Ammon's horn (tissue), 1 donor: ENCODE measurements at regions not wholly inside any gene's neighbourhood (a gene's known extent, or its start where the extent isn't known, plus 50 kb on each side); places are given as distances from the start of the nearest gene placed in this dataset.

Experiments used
- DNase-seq: peaks from one replicate; pipeline ENCODE4 v3.0.0-alpha.2; 2016; ENCODE audit warnings: low spot score

DNA sequence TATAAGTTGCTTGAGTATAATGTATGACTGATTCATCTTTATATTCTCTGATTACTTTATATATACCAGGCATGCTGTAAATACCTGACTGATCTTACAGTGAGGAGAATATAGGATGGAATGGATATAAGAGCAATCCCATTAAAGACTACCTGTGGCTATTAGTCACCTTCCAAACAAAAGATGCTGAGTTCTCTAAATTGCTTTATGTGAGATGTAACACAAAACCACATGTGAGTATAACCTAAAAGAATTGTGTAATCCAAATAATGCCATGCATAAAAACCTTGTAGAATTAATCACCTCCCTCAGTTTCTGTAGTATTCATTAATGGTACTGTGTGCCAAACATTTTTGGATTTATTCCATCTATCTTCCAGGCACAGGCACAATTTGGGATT lies 134.6 kb upstream of the LRRC7 start:
- no peak for DNase-seq

DNA sequence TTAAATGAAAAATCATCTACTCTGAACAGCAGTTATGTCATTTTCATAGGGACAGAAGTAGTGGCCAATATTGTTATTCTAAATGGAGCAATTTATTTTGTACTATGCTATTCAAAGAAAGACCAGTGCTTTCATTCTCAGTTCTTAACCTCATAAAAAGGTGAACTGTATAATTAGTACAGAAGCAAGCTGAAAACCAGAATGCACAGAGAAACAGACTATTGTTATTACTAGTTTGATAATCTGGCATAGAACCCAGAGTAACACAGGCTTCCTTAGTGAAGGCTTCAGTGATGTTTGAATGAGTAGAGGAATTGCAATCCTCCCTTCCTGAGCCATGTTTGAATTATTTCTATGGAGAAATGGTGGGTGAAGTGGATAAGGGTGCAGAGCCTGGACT lies 131.6 kb upstream of the LRRC7 start:
- DNase-seq: no peak

DNA sequence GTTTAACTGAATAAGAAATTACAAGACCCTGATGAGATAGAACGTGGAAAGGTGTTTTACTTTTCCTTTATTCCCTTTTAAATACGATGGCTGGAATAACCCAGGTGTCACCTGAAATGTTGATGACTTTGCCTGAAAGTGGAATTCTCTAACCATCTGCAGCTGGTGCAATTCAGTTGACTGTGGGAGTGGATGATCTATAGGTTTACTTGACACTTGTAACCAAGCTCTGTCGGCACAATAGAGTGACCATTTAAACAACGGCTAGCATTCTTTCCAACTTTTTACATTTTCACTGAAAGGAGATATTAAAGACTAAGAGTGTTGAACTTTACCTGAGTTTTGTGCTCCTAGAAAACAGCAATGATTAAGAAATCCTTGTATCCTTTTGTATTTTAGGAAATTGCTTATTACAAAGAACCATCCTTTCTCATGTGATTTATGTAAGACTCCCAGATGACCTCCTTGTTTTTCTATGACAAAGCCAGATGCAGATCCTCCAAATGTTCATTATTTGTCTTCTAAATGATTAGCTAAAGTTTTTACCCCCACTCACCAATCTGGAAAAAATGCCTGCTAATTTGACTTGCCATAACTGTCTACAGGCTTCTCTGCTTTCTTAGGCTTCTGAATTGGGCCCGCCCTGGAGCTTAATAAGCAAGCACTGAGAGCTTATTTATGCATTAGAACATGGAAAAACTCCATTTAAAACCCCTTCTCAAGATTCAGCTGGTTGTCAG lies 129.5 kb upstream of the LRRC7 start:
- DNase-seq: no peak

DNA sequence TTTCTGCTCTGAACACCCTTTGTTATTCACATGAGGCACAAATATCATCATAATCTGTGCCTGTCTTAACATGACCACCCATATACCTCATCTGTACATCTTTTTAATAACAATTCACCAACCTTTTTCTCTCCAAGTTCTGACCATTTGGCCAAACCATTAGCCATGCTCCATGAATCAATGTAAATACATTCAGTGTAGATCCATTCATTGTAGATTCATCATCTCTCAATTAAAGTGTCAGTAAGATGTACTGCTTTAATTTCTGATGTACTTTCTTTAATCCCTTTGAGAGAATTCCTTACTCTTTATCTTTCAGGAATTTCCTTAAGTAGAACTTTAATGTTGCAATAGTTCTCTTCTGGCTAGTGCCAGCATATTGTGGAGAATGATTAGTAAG lies 126.2 kb upstream of the LRRC7 start:
- no peak for DNase-seq

DNA sequence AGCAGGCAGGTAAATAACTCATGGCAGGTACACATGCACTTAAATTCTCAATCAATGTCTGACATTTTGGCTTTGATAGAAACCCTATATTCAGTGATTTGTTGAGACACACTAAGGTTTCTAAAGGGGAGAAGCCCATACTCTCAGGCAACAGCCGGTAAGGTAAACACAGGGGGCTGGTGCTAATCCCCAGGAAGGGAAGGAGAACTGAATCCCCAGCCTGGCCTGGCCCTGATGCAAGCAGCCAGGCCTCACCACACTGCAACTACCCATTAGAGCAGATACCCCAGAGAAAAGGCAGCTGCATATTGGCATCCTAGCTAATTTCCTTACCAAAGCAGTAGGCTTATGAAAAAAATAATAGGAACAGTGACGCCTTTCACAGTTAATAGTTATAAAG lies 116.5 kb upstream of the LRRC7 start:
- no peak for DNase-seq

DNA sequence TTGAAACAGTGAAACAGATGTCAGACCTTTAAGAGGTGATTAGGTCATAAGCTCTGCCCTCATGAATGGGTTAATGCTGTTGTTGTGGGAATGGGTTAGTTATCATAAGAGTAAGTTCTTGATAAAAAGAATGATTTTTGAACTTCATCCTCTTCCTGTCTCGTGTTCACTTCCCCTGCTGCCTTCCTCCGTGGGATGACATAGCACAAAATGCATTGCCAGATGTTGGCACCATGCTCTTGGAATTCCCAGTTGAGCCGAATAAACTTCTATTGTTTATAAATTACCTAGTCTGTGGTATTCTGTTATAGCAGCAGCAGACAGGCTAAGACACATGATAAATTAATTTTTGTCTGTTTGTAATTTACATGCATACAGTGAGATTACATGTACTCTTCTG lies 112.0 kb upstream of the LRRC7 start:
- DNase-seq: no peak

DNA sequence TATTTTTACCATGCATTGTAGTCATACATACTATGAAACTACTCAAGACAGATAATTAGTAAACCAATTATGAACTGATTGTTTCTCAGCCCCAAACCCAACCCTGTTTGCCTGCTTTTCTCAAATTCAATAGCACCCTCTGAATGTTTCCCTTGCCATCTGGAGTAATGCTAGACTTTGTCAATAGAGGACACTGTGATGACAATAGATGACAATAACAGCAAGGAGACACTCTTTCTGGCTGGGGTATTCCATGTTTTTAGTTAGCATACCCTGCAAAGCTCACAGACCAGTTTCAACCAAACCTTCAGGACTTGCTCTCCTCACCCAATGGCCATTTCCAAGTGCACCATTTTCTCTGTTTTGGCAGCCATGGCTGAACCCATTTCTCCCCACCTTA lies 108.5 kb upstream of the LRRC7 start:
- no peak for DNase-seq

DNA sequence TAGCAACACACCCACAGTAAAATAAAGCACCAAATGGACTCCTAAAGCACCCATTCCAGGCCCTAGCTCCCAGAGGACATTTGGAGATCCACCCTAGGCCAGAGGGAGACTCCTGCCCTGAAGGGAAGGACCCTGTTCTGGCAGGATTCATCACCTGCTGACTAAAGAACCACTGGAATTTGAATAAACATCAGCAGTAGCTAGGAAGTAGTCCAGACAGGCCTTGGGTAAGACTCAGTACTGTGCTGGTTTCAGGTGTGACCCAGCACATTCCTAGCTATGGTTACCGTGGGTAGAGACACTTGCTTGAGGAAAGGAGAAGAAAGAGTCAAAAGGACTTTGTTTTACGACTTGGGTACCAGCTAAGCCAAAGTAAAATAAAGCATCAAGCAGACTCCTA lies 92.7 kb upstream of the LRRC7 start:
- DNase-seq: no peak

DNA sequence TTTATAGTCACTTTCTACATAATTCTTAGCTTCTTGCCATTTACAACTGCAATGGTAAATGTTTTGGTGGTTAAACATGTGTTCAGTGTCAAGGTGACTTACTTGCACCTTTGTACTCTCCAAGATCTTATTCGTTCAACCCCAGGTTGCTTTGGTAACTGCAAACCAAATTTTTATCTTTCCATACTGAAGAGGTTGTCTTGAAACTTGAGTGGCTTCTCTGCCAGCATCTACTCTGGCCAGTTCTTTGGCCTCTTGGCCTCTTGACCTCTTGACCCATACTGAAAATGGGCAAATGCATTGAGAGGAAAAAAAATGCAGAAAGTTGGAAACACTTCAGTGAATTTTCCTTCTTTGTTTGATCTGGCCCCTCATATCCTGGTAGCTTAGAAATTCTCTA lies 88.0 kb upstream of the LRRC7 start:
- DNase-seq: no peak

DNA sequence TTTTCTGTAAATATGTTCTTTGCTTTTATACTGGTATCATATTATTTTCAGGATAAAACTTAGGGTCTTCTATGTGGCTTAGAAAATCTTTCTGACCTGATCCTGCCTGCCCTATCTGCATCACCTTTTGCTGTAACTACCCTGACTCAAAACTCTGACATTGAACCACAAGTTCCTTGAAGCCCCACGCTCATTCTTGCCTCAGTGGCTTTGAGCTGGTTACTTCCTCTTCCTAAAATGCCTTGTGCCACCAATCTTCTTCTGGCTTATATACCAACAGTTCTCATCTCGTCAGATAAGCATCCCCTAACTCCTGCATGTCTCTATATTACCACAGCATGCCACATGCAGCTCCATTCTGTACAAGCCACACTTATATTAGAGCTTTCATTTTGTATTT lies 84.5 kb upstream of the LRRC7 start:
- DNase-seq: no peak

DNA sequence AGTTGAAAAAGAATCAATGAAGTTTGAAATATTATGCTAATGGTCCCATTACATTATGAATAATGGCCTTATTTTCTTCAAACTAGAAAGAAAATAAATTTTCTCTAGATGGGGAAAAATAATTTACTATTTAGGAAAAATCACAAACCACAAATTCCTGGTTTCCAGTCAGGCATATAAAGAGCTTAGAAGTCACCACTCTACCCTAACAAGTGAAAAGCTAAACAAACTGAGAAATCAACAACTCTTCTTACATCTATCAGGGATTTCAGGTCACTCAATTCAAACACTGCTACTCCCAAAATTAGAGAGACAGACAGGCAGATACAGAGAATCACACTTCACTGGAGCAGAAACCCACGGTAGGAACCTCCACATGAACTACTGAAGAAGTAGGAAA lies 82.1 kb upstream of the LRRC7 start:
- no peak for DNase-seq

DNA sequence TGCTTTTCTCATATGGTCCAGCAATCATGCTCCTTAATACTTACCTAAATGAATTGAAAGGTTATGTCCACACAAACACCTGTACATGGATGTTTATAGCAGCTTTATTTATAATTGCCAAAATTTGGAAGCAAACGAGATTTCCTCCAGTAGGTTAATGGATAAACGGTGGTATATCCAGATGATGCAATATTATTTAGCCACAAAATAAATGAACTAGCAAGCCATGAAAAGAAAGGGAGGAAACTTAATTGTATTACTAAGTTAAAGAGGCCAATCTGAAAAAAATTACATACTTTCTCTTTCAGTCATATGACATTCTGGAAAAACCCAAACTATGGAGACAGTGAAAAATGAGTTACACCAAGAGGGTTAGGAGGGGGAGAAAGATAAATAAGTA lies 76.3 kb upstream of the LRRC7 start:
- DNase-seq: no peak

DNA sequence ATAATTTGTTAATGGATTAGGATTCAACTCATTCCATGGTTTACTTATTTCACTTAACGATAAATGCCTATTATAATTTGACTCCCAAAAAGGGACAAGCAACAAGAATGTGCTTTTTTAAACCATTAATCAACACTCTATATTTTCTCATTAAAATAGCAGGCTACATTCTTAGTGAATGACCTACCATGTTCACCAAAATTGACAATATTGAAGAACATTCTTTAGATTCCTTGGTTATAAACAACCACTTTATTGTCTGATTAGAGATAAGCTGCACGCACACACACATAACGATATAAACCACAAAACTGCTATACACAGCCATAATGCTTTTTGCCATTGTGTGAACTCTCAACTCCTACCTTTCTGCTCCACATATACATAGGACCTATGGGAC lies 75.4 kb upstream of the LRRC7 start:
- DNase-seq: no peak

DNA sequence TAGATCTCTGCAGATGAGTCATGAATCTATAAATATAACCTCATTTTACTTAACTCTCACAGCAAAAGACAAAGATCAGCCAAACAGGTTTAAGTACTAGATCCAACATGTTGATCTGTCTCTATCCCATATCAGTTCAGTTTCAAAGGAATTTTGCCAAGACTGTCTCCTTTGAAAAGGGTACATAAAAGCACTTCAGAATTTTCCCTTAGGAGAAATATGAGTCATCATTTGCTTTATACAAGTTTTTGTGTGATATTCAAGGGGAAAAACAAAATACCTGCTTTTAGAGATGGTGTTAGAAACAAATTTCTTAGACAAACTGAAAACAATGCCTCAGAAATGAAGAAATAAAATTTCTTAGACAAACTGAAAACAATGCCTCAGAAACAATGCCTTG lies 73.5 kb upstream of the LRRC7 start:
- DNase-seq: no peak

DNA sequence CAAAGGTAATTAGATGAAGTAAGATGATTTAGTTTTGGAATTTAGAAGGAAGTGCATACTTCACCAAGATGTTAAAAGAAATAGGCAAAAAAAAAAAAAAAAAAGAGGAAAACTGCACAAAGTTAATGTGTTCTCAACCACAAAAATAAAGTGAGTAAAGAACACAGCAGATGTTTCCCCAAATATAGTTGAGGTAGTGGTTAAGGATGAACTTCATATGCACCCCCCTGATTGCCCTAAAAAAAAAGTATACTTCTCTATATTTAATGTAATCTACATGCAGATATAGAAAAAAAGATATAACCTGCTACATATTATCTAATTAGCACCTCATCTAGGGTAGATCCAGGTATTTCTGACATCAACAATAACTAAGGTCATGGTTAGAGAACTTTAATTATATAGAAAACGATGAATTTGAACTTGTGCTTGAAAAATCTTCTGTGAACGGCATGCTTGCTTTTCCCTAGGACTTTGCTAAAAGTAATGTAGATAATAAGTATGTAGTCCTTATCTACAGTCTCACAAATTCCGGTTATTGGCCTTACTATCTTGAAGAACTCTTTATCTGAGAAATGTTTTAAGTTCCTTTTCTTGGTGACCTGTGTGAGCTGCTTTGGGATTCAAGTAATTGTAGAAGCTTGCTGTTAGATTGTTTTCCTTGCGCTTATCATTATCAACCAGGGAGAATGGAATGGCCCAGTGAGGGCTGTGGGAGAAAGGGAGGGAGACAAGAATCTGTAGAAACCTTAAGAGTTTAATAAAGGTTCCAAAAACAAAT lies 70.1 kb upstream of the LRRC7 start:
- DNase-seq: no peak

DNA sequence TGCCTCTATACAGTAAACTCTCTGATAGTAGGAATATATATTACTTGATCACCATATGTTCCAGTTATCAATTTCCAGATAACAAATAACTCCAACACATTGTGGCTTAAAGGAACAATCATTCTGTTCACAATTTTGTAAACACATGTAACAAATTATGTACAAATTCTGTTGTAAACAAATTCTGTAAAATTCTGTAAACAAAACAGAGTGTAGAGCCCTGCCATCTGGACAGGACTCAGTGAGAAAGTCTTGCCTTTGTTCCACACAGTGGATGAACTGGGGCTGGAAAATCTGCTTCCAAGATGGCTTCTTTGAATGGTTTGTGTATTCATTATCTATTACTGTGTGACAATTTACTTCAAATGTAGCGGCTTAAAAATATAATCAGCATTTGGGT lies 69.0 kb upstream of the LRRC7 start:
- no peak for DNase-seq

DNA sequence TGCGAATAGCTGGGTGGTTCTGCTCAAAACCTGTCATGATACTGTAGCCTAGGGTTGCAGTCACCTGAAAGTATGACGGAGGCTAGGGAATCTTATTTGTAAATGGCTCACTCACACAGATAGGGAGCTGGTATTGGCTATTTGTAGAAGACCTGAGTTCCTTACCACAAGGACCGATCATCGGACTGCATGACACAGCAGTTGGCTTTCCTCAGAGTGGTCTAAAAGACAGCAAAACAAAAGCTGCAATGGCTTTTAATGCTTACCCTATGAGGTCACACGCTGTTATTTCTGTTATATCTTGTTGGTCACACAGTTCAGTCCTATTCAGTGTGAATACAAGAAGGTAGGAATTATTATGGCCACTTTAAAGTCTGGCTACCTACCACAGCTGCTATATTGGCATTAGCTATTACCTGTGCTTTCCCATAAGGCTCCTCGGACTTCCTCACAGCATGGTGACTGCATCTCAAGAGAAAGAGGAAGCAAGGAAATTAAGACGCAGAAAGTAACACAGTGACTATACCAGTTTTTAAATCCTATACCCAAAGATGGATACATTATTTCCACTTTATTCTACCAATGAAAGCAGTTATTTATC lies 68.4 kb upstream of the LRRC7 start:
- no peak for DNase-seq

DNA sequence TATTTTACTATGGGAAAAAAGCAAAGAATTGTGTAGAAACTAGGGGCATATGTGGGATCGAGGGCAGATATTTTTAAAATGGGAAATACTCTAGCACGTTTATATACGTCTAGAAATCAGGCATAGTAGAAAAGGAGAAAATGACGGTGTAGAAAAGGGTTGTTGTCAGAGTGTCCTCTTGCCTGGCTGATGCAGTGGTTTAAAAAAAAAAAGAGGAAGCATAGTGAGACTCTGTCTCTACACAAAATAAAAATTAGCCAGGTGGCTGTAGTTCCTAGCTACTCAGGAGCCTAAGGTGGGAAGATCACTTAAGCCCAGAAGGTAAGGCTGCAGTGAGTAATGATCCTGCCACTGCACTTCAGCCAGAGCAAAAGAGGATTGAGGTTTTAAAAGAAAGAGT lies 64.7 kb upstream of the LRRC7 start:
- no peak for DNase-seq

DNA sequence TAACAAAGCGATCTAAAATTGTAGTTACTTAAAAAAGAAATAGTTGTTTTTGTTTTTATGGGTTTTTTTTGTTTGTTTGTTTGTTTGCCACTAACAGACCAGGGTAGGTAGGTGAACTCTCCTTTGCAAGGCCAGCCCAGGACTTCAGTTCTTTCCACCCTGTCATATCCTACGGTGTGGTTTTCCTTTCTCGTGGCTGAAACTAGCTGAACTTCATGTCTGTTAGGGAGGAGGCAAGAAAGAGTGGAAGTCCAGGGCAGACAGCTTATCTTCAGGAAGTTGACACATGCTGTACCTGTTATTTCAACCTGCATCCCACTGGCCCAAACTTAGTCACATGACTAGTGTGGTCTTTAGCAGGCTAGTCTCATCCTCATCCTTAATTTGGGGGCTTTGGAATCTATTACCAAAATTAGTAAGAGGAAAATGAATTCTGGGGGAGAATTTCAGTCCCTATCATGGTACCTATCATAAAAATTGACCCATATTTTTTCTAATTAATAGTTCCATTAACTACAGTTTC lies 62.9 kb upstream of the LRRC7 start:
- DNase-seq: no peak

DNA sequence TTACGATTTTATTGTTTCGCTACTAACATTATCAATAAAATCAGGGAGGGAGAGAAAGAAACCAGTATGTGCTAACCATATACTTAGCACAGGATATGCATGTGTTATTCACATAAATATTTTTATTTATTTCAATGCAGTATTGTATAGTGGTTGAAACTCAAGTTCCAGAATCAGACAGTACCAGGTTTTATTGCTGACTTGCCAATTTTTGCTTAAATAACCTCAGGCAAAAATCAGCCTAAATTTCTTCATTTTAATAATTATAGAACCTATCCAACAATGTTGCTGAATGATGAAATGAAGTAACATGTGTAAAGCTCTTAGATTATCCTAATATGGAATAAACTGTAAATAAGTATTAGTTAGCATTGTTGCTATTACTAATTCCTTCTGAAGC lies 61.4 kb upstream of the LRRC7 start:
- no peak for DNase-seq

DNA sequence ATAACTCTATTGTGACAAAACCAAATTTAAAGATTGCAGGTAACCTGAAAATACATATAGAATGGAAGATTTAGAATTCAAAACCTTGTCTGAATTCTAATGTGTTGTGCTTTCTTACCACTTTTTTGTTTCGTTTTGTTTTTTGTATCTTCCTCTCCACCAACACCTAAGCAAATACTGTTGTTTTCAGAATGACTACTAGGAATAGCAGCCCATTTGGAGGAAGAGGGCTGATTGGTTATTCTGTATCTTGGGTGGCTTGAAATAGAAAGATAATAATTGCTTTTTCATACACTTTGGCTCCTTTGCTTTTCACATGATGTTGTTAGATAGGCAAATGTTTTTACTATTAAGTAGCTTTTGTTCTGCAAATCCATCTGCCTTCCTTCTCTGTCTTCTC lies 61.0 kb upstream of the LRRC7 start:
- no peak for DNase-seq

DNA sequence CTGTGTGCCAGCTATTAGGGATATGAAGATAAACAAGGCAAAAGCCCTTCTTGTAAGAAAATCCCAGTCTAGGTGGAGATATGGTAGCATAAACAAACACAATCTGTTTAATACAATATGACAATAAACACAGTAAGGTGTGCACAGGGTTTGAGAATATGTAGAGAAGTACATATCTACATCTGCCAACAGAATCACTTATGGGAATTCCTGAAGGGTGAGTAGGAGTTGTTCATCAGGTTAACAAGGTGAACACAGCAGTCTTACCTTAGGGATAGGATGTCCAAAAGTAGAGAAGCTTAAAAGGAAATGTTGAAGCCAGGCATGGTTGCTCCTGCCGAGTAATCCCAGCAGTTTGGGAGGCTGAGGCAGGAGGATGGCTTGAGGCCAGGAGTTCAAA lies 57.7 kb upstream of the LRRC7 start:
- no peak for DNase-seq
